ENCODE measurements at regions not wholly inside any gene's neighbourhood (a gene's known extent, or its start where the extent isn't known, plus 50 kb on each side); places are given as distances from the start of the nearest gene placed in this dataset.

DNA sequence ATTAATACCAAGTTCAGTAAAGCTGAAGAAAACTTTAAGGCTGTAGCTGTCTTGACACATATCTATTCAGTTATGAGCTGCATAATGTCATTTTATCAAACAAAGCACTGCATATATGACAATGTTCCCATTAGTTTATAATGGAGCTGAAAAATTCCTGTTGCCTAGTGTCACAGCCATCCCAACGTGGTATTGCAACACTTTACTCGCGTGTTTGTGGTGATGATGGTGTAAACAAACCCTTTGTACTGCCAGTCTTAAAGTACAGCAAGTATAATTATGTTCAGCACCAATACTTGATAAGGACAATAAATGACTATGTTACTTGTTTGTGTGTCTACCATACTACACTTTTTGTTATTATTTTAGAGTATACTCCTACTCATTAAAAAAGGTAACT, 1415.6 kb upstream of the PCDH7 start:
- TF ChIP-seq CTCF (IDR thresholded peaks at IDR 0.05 in 2 of 3, conservative IDR thresholded peaks at IDR 0.05 in 1 of 3; ENCODE audit: control insufficient read depth in 2 of 3, extremely low read depth in 1 of 3, insufficient read depth in 1 of 3, low read depth in 3 of 3, low read length in 3 of 3) = no peak
- no peak for TF ChIP-seq HDGF (IDR thresholded peaks at IDR 0.05)
- no peak for TF ChIP-seq RCOR1 (conservative IDR thresholded peaks at IDR 0.05; ENCODE audit: low read depth, low read length)
- TF ChIP-seq, protein P1, sequence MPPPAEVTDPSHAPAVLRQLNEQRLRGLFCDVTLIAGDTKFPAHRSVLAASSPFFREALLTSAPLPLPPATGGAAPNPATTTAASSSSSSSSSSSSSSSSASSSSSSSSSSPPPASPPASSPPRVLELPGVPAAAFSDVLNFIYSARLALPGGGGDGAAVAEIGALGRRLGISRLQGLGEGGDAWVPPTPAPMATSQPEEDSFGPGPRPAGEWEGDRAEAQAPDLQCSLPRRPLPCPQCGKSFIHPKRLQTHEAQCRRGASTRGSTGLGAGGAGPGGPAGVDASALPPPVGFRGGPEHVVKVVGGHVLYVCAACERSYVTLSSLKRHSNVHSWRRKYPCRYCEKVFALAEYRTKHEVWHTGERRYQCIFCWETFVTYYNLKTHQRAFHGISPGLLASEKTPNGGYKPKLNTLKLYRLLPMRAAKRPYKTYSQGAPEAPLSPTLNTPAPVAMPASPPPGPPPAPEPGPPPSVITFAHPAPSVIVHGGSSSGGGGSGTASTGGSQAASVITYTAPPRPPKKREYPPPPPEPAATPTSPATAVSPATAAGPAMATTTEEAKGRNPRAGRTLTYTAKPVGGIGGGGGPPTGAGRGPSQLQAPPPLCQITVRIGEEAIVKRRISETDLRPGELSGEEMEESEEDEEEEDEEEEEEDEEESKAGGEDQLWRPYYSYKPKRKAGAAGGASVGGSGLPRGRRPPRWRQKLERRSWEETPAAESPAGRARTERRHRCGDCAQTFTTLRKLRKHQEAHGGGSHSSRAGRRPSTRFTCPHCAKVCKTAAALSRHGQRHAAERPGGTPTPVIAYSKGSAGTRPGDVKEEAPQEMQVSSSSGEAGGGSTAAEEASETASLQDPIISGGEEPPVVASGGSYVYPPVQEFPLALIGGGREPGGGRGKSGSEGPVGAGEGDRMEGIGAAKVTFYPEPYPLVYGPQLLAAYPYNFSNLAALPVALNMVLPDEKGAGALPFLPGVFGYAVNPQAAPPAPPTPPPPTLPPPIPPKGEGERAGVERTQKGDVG (CRISPR knock-in tag; IDR thresholded peaks at IDR 0.05) = no peak
- no peak for TF ChIP-seq TARDBP (IDR thresholded peaks at IDR 0.05; ENCODE audit: borderline replicate concordance)
- TF ChIP-seq, protein P2, sequence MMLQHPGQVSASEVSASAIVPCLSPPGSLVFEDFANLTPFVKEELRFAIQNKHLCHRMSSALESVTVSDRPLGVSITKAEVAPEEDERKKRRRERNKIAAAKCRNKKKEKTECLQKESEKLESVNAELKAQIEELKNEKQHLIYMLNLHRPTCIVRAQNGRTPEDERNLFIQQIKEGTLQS (IDR thresholded peaks at IDR 0.05; ENCODE audit: borderline replicate concordance, extremely low read depth, low read depth, low read length) = no peak
- TF ChIP-seq ASH2L (IDR thresholded peaks at IDR 0.05; ENCODE audit: borderline replicate concordance, low read depth) = no peak

Data from GM12878 (cell line).